Hepatocyte (in vitro differentiated cells): ENCODE measurements at regions not wholly inside any gene's neighbourhood (a gene's known extent, or its start where the extent isn't known, plus 50 kb on each side); places are given as distances from the start of the nearest gene placed in this dataset.

Experiments used
- DNase-seq: peaks from one replicate; pipeline ENCODE4 v3.0.0-alpha.2; 2016; ENCODE audit warnings: low spot score
- H2AFZ ChIP-seq: fragments of 200-600 bp; sonication (generic); 2 replicates; pipeline ENCODE4 v1.6.0; 2016; ENCODE audit warnings: antibody characterized with exemption, mild to moderate bottlenecking
- H3K27ac ChIP-seq: fragments of 200-600 bp; sonication (generic); 2 replicates; pipeline ENCODE4 v1.5.1; 2016; ENCODE audit warnings: mild to moderate bottlenecking
- H3K27me3 ChIP-seq: fragments of 200-600 bp; sonication (generic); 2 replicates; pipeline ENCODE4 v1.6.1; 2016
- H3K36me3 ChIP-seq: fragments of 200-600 bp; sonication (generic); replicated peaks from 2 replicates; pipeline ENCODE4 v1.5.1; 2016; ENCODE audit warnings: low read depth; ENCODE audit not compliant: insufficient read depth
- H3K4me1 ChIP-seq: fragments of 200-600 bp; sonication (generic); 2 replicates; pipeline ENCODE4 v1.5.1; 2016; ENCODE audit warnings: mild to moderate bottlenecking, moderate library complexity; ENCODE audit not compliant: insufficient read depth
- H3K4me2 ChIP-seq: fragments of 200-600 bp; sonication (generic); 2 replicates; pipeline ENCODE4 v1.6.0; 2016
- H3K4me3 ChIP-seq: fragments of 200-600 bp; sonication (generic); 2 replicates; pipeline ENCODE4 v1.5.1; 2016; ENCODE audit warnings: mild to moderate bottlenecking
- H3K79me2 ChIP-seq: fragments of 200-600 bp; sonication (generic); 2 replicates; pipeline ENCODE4 v1.6.0; 2017; ENCODE audit warnings: mild to moderate bottlenecking
- H3K9me2 ChIP-seq: fragments of 200-600 bp; sonication (generic); replicated peaks from 2 replicates; pipeline ENCODE4 v1.6.0; 2017; ENCODE audit warnings: mild to moderate bottlenecking; ENCODE audit not compliant: insufficient read depth
- H3K9me3 ChIP-seq: fragments of 200-600 bp; sonication (generic); 2 replicates; pipeline ENCODE4 v1.5.1; 2016; ENCODE audit warnings: low read depth, mild to moderate bottlenecking
- H4K20me1 ChIP-seq: fragments of 200-600 bp; sonication (generic); 2 replicates; pipeline ENCODE4 v1.6.0; 2016; ENCODE audit warnings: mild to moderate bottlenecking; ENCODE audit not compliant: insufficient read depth, poor library complexity, severe bottlenecking
- CTCF ChIP-seq: fragments of 200-600 bp; sonication (generic); IDR thresholded peaks from 2 replicates; pipeline ENCODE4 v1.5.1; 2016; ENCODE audit warnings: antibody characterized with exemption, mild to moderate bottlenecking; ENCODE audit not compliant: poor library complexity
- EZH2 ChIP-seq: fragments of 200-600 bp; sonication (generic); IDR thresholded peaks from 2 replicates; pipeline ENCODE4 v1.6.1; 2016; ENCODE audit warnings: antibody characterized with exemption, mild to moderate bottlenecking, borderline replicate concordance
- EZH2phosphoT487 ChIP-seq: fragments of 200-600 bp; sonication (generic); IDR thresholded peaks from one replicate; pipeline ENCODE4 v1.6.1; 2018; ENCODE audit warnings: antibody characterized with exemption, mild to moderate bottlenecking, low read depth, moderate library complexity; ENCODE audit not compliant: unreplicated experiment, severe bottlenecking
- WGBS: methylation state at CpG from one replicate; pipeline ENCODE4 v1.1.6; 2016; ENCODE audit warnings: low lambda C conversion rate; ENCODE audit errors: missing lambda C conversion rate; 5-methylcytosine and 5-hydroxymethylcytosine counted together

GRCh38 chr6:154596009-154596408 lies 85.5 kb upstream of the CNKSR3 start:
- Histone ChIP-seq H3K9me2 (no peaks in the 10 kb centered on the region), H4K20me1 (no peaks in the 10 kb centered on the region), H3K27me3 (no peaks in the 10 kb centered on the region), H3K4me2 (no peak overlapping the region), H3K9me3 (no peaks in the 10 kb centered on the region), H3K4me1 (no peaks in the 10 kb centered on the region), H3K4me3 (no peak overlapping the region), H3K79me2 (no peaks in the 10 kb centered on the region), H2AFZ (no peak overlapping the region), H3K36me3 (no peaks in the 10 kb centered on the region), H3K27ac (no peak overlapping the region)
- no peak for DNase-seq
- TF ChIP-seq EZH2 (no peak), EZH2phosphoT487 (no peak), CTCF (no peak)
- WGBS = 84% methylated on average over 2 of the region's 2 CpGs

DNA sequence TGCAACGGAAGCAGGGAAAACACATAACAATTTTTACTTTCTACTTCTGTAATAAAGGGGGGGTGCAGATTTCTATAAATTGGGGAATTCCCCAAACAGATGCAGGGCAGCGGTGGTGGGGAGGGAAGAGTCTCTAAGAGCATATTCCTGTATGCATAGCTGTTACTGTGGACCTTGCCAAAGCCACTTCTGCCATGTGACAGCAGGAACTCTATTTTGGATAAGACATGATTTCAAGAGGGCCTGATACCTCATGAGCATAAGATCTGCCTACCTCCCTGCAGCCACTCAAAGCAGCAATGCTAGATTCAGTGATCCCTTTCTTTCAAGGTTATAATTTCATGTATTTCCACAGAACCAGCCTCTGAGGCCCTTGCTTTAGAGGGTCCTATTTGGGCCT lies 86.2 kb upstream of the CNKSR3 start:
- no peaks in the 10 kb centered on the region for H3K79me2 ChIP-seq
- no peak overlapping the region for H3K4me2 ChIP-seq
- no peaks in the 10 kb centered on the region for H4K20me1 ChIP-seq
- H2AFZ ChIP-seq = no peak overlapping the region
- H3K27ac ChIP-seq = no peak overlapping the region
- TF ChIP-seq EZH2phosphoT487 (no peak), EZH2 (no peak), CTCF (no peak)
- H3K4me3 ChIP-seq = no peak overlapping the region
- H3K9me3 ChIP-seq = no peaks in the 10 kb centered on the region
- WGBS = 100% methylated on average over 2 of the region's 2 CpGs
- no peaks in the 10 kb centered on the region for H3K4me1 ChIP-seq
- no peaks in the 10 kb centered on the region for H3K27me3 ChIP-seq
- no peaks in the 10 kb centered on the region for H3K36me3 ChIP-seq
- H3K9me2 ChIP-seq = no peaks in the 10 kb centered on the region
- no peak for DNase-seq

GRCh38 chr6:154598399-154598798 lies 87.9 kb upstream of the CNKSR3 start:
- Histone ChIP-seq H3K9me3 (no peaks in the 10 kb centered on the region), H2AFZ (no peak overlapping the region), H3K4me1 (no peaks in the 10 kb centered on the region), H3K79me2 (no peaks in the 10 kb centered on the region), H3K27ac (no peak overlapping the region), H3K9me2 (no peaks in the 10 kb centered on the region), H4K20me1 (no peaks in the 10 kb centered on the region), H3K4me2 (no peak overlapping the region), H3K4me3 (no peak overlapping the region), H3K27me3 (no peaks in the 10 kb centered on the region), H3K36me3 (no peaks in the 10 kb centered on the region)
- no peak for DNase-seq
- WGBS = 79% methylated on average over 6 of the region's 6 CpGs
- no peak for TF ChIP-seq EZH2
- TF ChIP-seq CTCF = no peak
- no peak for TF ChIP-seq EZH2phosphoT487

DNA sequence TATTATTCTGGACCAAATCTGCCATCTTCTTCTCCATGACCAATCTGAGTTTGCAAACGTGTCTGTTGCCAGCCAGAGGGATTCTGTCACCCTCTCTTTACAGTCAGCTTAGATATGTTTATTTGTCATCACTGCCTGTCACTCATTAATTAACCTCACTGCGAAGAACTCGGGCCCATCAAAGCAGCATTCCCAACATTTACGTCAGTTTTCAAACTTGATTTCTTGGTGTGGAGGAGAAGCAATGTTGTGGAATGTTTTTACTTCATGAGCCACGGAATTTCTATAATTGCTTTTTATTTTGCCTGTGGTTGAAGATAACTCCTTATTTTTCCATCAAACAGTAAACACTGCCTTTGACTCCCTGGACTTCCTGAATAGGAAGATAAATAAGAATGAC lies 91.8 kb upstream of the CNKSR3 start:
- WGBS = 60% methylated on average over 5 of the region's 5 CpGs
- H3K9me3 ChIP-seq = no peaks in the 10 kb centered on the region
- H4K20me1 ChIP-seq = no peaks in the 10 kb centered on the region
- no peak for TF ChIP-seq CTCF
- TF ChIP-seq EZH2phosphoT487 = no peak
- no peak for TF ChIP-seq EZH2
- no peak overlapping the region for H3K4me2 ChIP-seq
- H3K27me3 ChIP-seq = no peaks in the 10 kb centered on the region
- no peak overlapping the region for H2AFZ ChIP-seq
- no peak overlapping the region for H3K4me3 ChIP-seq
- DNase-seq = no peak
- no peak overlapping the region for H3K27ac ChIP-seq
- H3K4me1 ChIP-seq = no peaks in the 10 kb centered on the region
- H3K36me3 ChIP-seq = no peaks in the 10 kb centered on the region
- H3K79me2 ChIP-seq = no peaks in the 10 kb centered on the region
- H3K9me2 ChIP-seq = no peaks in the 10 kb centered on the region
